Femur (tissue), 1 donor: ENCODE measurements at regions not wholly inside any gene's neighbourhood (a gene's known extent, or its start where the extent isn't known, plus 50 kb on each side); places are given as distances from the start of the nearest gene placed in this dataset.
"Not testable (repeated sequence)": the region's sequence is repeated elsewhere in the genome, so short reads cannot be mapped to it uniquely, and the experiment has no call there.

Source experiments
- DNase-seq: peaks from one replicate; pipeline ENCODE4 v3.0.0-alpha.2; 2017

GRCh38 chr13:99733346-99733745 is 232.1 kb downstream of the TM9SF2 start:
- no peak for DNase-seq

- no peak for DNase-seq
Observed at GRCh38 chr13:99731747-99732146, 230.5 kb downstream of the TM9SF2 start.

GRCh38 chr13:99730403-99730802 is 229.1 kb downstream of the TM9SF2 start:
- DNase-seq, result no peak

GRCh38 chr13:99729745-99730144 is 228.5 kb downstream of the TM9SF2 start:
- no peak for DNase-seq

- DNase-seq, result not testable (repeated sequence)
Observed at GRCh38 chr13:99727651-99728050, 226.4 kb downstream of the TM9SF2 start.

- DNase-seq, result no peak
Observed at GRCh38 chr13:99726282-99726894, 225.1 kb downstream of the TM9SF2 start.

- no peak for DNase-seq
Observed at GRCh38 chr13:99725644-99726043, 224.4 kb downstream of the TM9SF2 start.

- no peak for DNase-seq
Observed at GRCh38 chr13:99724633-99725517, 223.6 kb downstream of the TM9SF2 start.

GRCh38 chr13:99723878-99724277 is 222.6 kb downstream of the TM9SF2 start:
- no peak for DNase-seq

- no peak for DNase-seq
Observed at GRCh38 chr13:99722931-99723330, 221.7 kb downstream of the TM9SF2 start.

- no peak for DNase-seq
Observed at GRCh38 chr13:99722338-99722818, 221.1 kb downstream of the TM9SF2 start.

- no peak for DNase-seq
Observed at GRCh38 chr13:99721606-99722337, 220.5 kb downstream of the TM9SF2 start.

GRCh38 chr13:99717959-99718674 is 216.8 kb downstream of the TM9SF2 start:
- DNase-seq, result no peak

GRCh38 chr13:99709134-99709533 is 207.9 kb downstream of the TM9SF2 start:
- no peak for DNase-seq

- no peak for DNase-seq
Observed at GRCh38 chr13:99704390-99704789, 203.1 kb downstream of the TM9SF2 start.

GRCh38 chr13:99703908-99704307 is 202.6 kb downstream of the TM9SF2 start:
- DNase-seq, result no peak

GRCh38 chr13:99702687-99703319 is 201.5 kb downstream of the TM9SF2 start:
- no peak for DNase-seq

- DNase-seq, result no peak
Observed at GRCh38 chr13:99700468-99700867, 199.2 kb downstream of the TM9SF2 start.

GRCh38 chr13:99698816-99699099 is 197.5 kb downstream of the TM9SF2 start:
- no peak for DNase-seq

GRCh38 chr13:99698010-99698815 is 196.9 kb downstream of the TM9SF2 start:
- no peak for DNase-seq

- no peak for DNase-seq
Observed at GRCh38 chr13:99695857-99696256, 194.6 kb downstream of the TM9SF2 start.
